Body of pancreas (tissue), 4 donors: ENCODE measurements at regions not wholly inside any gene's neighbourhood (a gene's known extent, or its start where the extent isn't known, plus 50 kb on each side); places are given as distances from the start of the nearest gene placed in this dataset.

Source experiments
- ATAC-seq: fragments of 150-250 bp; one replicate; pipeline ENCODE4 v1.9.1; 2016
- DNase-seq, 4 donors: peaks; one replicate each; pipeline ENCODE4 v3.0.0-alpha.2; 2019
- H3K27ac ChIP-seq, 4 donors: fragments of 200-600 bp; sonication (generic); 1 replicate in 3 of 4; 2 replicates in 1 of 4; pipeline versions ENCODE4 v1.5.1 to v1.6.1; 2016 to 2019; ENCODE audit warnings: mild to moderate bottlenecking in 1 of 4, mixed read lengths in 1 of 4, moderate library complexity in 1 of 4
- H3K27me3 ChIP-seq, 2 donors: fragments of 200-600 bp; sonication (generic); one replicate each; pipeline ENCODE4 v1.6.0; 2016; ENCODE audit warnings: mild to moderate bottlenecking in 1 of 2
- H3K36me3 ChIP-seq, 2 donors: fragments of 200-600 bp; sonication (generic); replicated peaks in 1 of 2; 2 replicates each; pipeline ENCODE4 v1.5.1; 2016; ENCODE audit warnings: low read depth in 2 of 2; ENCODE audit not compliant: insufficient read depth in 1 of 2
- H3K4me1 ChIP-seq: fragments of 200-600 bp; sonication (generic); one replicate; pipeline ENCODE4 v1.6.0; 2016
- H3K4me3 ChIP-seq, 2 donors: fragments of 200-600 bp; sonication (generic); 1 replicate in 1 of 2; 2 replicates in 1 of 2; pipeline ENCODE4 v1.5.1; 2016 to 2019
- H3K9me3 ChIP-seq, 3 donors: fragments of 200-600 bp; sonication (generic); 1 replicate in 2 of 3; 2 replicates in 1 of 3; pipeline ENCODE4 v1.5.1; 2016
- POLR2A ChIP-seq, 3 donors: fragments of 450-650 bp; IDR thresholded peaks; one replicate each; pipeline ENCODE4 v1.6.1; 2016; ENCODE audit warnings: antibody characterized with exemption in 3 of 3, mild to moderate bottlenecking in 2 of 3
- WGBS, 2 donors: methylation state at CpG; one replicate each; pipeline ENCODE4 v1.1.5; 2017; 5-methylcytosine and 5-hydroxymethylcytosine counted together
- intact Hi-C: fragments of 100-400 bp; cut with DNase I; formaldehyde crosslinking; loops from one replicate; pipeline ENCODE4 v1.15.1; 2023
- TF ChIP-seq, protein P1 (sequence below), 7 experiments: fragments of 450-650 bp in 4 of 7; fragments of 200-600 bp in 3 of 7; sonication (generic) in 3 of 7; IDR thresholded peaks; one replicate each; pipeline ENCODE4 v1.5.1; 2016 to 2019; ENCODE audit warnings: antibody characterized with exemption in 7 of 7

DNA sequence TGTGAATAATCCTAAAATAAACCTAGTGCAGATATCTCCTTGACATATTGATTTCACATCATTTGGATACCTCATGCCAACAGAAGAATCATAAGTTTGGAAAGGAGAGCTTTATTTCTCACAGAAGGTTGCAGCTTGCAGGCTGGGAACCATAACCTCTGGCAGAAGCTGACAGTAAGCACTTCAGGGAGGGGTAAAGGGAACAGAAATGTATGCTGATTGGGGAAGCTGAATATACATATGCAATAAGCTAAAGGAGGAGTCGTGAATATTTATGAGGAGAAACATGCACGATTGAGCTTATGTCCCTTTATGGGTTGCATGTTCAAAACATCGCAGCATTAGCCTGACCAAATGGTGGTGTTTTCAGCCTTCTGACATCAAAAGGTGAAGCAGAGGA is 814.5 kb downstream of the TBC1D22A start:
- DNase-seq = no peak
- Histone ChIP-seq H3K9me3 (no peaks in the 10 kb centered on the region), H3K4me3 (no peak overlapping the region), H3K4me1 (no peaks in the 10 kb centered on the region), H3K36me3 (no peaks in the 10 kb centered on the region), H3K27ac (no peak overlapping the region), H3K27me3 (no peaks in the 10 kb centered on the region)
- WGBS, 2 donors = 50 to 59% methylated on average over 3 of the region's 3 CpGs
- intact Hi-C loops = no loop called here
- TF ChIP-seq, protein P1, sequence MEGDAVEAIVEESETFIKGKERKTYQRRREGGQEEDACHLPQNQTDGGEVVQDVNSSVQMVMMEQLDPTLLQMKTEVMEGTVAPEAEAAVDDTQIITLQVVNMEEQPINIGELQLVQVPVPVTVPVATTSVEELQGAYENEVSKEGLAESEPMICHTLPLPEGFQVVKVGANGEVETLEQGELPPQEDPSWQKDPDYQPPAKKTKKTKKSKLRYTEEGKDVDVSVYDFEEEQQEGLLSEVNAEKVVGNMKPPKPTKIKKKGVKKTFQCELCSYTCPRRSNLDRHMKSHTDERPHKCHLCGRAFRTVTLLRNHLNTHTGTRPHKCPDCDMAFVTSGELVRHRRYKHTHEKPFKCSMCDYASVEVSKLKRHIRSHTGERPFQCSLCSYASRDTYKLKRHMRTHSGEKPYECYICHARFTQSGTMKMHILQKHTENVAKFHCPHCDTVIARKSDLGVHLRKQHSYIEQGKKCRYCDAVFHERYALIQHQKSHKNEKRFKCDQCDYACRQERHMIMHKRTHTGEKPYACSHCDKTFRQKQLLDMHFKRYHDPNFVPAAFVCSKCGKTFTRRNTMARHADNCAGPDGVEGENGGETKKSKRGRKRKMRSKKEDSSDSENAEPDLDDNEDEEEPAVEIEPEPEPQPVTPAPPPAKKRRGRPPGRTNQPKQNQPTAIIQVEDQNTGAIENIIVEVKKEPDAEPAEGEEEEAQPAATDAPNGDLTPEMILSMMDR (IDR thresholded peaks at IDR 0.05) = no peak
- no peak for TF ChIP-seq POLR2A (IDR thresholded peaks at IDR 0.05)
- no peak for ATAC-seq

DNA sequence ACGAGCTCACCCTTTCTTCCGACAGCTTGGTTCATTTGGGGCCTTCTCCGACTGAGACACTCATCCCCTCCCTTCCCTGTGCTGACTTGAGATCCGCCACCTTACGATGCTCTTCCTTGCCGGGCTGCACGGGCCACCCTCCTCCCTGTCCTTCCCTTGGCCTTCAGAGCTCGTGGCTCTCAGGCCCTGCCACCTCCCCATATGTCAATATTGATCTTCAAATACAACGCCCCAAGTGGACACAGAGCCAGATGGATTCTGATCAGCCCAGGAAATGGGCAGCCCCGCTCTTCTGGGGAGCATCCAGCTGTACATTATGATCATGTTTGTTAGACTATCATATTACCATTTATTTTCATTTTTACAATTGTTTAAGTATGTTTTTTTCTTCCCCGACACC is 812.8 kb downstream of the TBC1D22A start:
- H3K4me3 ChIP-seq = no peak overlapping the region
- H3K4me1 ChIP-seq = no peaks in the 10 kb centered on the region
- DNase-seq (no peak), ATAC-seq (no peak)
- 53 to 65% methylated on average over 11 of the region's 11 CpGs for WGBS, 2 donors
- no peaks in the 10 kb centered on the region for H3K27me3 ChIP-seq
- no peak overlapping the region for H3K27ac ChIP-seq
- H3K9me3 ChIP-seq = no peaks in the 10 kb centered on the region
- intact Hi-C loops = no loop called here
- no peaks in the 10 kb centered on the region for H3K36me3 ChIP-seq
- no peak for TF ChIP-seq POLR2A (IDR thresholded peaks at IDR 0.05)
- TF ChIP-seq, protein P1 (IDR thresholded peaks at IDR 0.05) = no peak

DNA sequence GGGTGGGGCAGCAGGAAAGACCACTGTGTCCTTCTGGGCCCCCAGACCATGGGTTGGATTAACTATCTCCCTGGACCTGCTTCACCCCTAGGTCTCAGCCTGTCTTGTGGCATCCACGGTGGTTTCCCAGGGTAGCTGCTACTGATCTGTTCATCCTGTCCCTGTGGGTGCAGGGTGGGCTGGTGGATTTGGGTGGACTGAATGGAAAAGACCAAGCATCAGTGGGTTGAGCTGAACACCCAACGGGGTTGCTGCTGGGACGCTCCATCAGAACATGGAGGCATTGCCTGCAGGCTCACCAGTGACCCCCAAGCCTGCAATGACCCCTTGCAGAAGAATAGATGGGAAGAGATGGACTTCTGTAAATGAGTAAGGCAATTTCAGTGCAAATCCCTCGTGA is 812.1 kb downstream of the TBC1D22A start:
- WGBS, 2 donors = 64 to 82% methylated on average over 2 to 3 of the region's 4 CpGs
- DNase-seq (no peak), ATAC-seq (no peak)
- Histone ChIP-seq H3K4me3 (no peak overlapping the region), H3K4me1 (no peaks in the 10 kb centered on the region), H3K27ac (no peak overlapping the region), H3K36me3 (no peaks in the 10 kb centered on the region), H3K9me3 (no peaks in the 10 kb centered on the region), H3K27me3 (no peaks in the 10 kb centered on the region)
- TF ChIP-seq, protein P1 (IDR thresholded peaks at IDR 0.05) = no peak
- no peak for TF ChIP-seq POLR2A (IDR thresholded peaks at IDR 0.05)
- intact Hi-C loops = no loop called here

DNA sequence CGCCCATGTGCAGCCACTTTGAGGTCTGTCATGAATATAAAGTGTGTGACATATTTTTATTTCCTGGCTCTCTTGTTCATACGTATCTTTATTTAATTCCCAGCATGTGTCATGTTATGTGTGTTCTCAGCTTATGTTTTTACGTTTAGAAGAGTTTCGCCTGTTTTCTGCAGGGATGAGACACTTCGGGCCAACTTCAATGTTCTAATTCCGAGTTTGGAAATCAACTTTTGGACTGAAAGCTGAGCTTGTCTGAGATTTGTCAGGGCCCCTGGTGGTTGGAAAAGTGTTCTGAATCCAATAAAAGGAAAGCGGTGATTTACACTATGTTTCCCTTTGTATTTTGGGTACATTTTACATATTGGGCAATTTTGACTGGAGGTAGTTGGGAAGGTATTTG is 810.7 kb downstream of the TBC1D22A start:
- TF ChIP-seq POLR2A (IDR thresholded peaks at IDR 0.05) = no peak
- TF ChIP-seq, protein P1 (IDR thresholded peaks at IDR 0.05) = no peak
- Histone ChIP-seq H3K36me3 (no peaks in the 10 kb centered on the region), H3K27me3 (no peaks in the 10 kb centered on the region), H3K4me1 (no peaks in the 10 kb centered on the region), H3K27ac (no peak overlapping the region), H3K4me3 (no peak overlapping the region), H3K9me3 (no peaks in the 10 kb centered on the region)
- WGBS, 2 donors = 67 to 70% methylated on average over 7 of the region's 7 CpGs
- DNase-seq = no peak
- no peak for ATAC-seq
- intact Hi-C loops = no loop called here

DNA sequence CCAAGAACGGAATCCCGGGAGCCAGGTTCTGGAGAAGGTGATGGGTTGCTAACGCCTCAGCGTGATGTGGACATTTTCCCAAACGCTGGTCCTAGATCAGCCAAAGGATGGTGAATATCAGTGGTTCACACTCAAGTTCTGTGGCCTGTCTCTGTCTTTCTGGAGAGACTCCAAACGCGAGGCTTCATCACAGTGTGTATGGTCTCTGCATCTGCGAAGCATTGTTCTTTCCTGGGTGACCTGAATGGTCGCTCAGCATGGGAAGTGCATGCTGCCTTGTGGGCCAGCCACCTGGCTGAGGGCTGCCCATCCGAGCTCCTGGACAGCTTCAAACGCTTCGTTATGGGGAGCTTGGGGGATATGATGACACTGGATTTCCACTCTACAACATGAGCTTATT is 810.0 kb downstream of the TBC1D22A start:
- no peak overlapping the region for H3K4me3 ChIP-seq
- ATAC-seq (no peak), DNase-seq (no peak)
- H3K36me3 ChIP-seq = no peaks in the 10 kb centered on the region
- 65 to 69% methylated on average over 12 of the region's 12 CpGs for WGBS, 2 donors
- no peaks in the 10 kb centered on the region for H3K4me1 ChIP-seq
- TF ChIP-seq, protein P1 (IDR thresholded peaks at IDR 0.05) = no peak
- TF ChIP-seq POLR2A (IDR thresholded peaks at IDR 0.05) = no peak
- no peaks in the 10 kb centered on the region for H3K27me3 ChIP-seq
- no peaks in the 10 kb centered on the region for H3K9me3 ChIP-seq
- intact Hi-C loops = no loop called here
- no peak overlapping the region for H3K27ac ChIP-seq
